Right lobe of liver (tissue), 6 donors: ENCODE measurements at regions not wholly inside any gene's neighbourhood (a gene's known extent, or its start where the extent isn't known, plus 50 kb on each side); places are given as distances from the start of the nearest gene placed in this dataset.

Experiments used
- ATAC-seq, 4 donors: fragments of 200-7000 bp; cut with Tn5 transposase; one replicate each; pipeline ENCODE4 v1.9.1; 2020; ENCODE audit warnings: mild to moderate bottlenecking in 4 of 4, moderate library complexity in 4 of 4
- DNase-seq, 3 donors: peaks; one replicate each; pipeline ENCODE4 v3.0.0-alpha.2; 2020
- H3K27ac ChIP-seq, 3 donors: fragments of 200-600 bp; one replicate each; pipeline ENCODE4 v1.8.0; 2022
- H3K27me3 ChIP-seq, 2 donors: fragments of 200-600 bp; one replicate each; pipeline ENCODE4 v1.8.0; 2022
- H3K36me3 ChIP-seq, 4 donors: fragments of 200-600 bp; sonication (generic) in 1 of 4; one replicate each; pipeline versions ENCODE4 v1.5.1 to v1.8.0; 2017 to 2022; ENCODE audit warnings: control low read depth in 1 of 4
- H3K4me1 ChIP-seq, 4 donors: fragments of 200-600 bp; sonication (generic) in 1 of 4; one replicate each; pipeline versions ENCODE4 v1.5.1 to v1.8.0; 2017 to 2022; ENCODE audit warnings: control low read depth in 1 of 4
- H3K4me3 ChIP-seq, 3 donors: fragments of 200-600 bp; one replicate each; pipeline ENCODE4 v1.8.0; 2022
- H3K9me3 ChIP-seq, 4 donors: fragments of 200-600 bp; sonication (generic) in 1 of 4; one replicate each; pipeline versions ENCODE4 v1.5.1 to v1.8.0; 2017 to 2022; ENCODE audit warnings: control low read depth in 1 of 4
- POLR2A ChIP-seq: fragments of 450-650 bp; IDR thresholded peaks from one replicate; pipeline ENCODE4 v1.6.1; 2017; ENCODE audit warnings: antibody characterized with exemption, mild to moderate bottlenecking
- WGBS: methylation state at CpG from one replicate; pipeline ENCODE4 v1.1.6; 2018; ENCODE audit warnings: low coverage, low lambda C conversion rate; ENCODE audit not compliant: insufficient coverage; ENCODE audit errors: missing lambda C conversion rate; 5-methylcytosine and 5-hydroxymethylcytosine counted together
- intact Hi-C, 2 donors: fragments of 100-400 bp; cut with DNase I; formaldehyde crosslinking; loops; one replicate each; pipeline versions ENCODE4 v1.11.2 to v1.14.1; 2022
- TF ChIP-seq, protein P1 (sequence below), 4 donors: fragments of 200-600 bp in 3 of 4; fragments of 450-650 bp in 1 of 4; IDR thresholded peaks; one replicate each; pipeline versions ENCODE4 v1.5.1 to v1.8.0; 2016 to 2022; ENCODE audit warnings: antibody characterized with exemption in 4 of 4, mild to moderate bottlenecking in 2 of 4
- donor health status: DM: no; HTN: yes; CAD: no.
- donor health status: DM: no; HTN: no; CAD: no.
- donor health status: DM: no; HTN: no; CAD: no.
- donor health status: DM: no; HTN: yes; CAD: no.
- donor health status: DM: no; HTN: yes; CAD: no.

GRCh38 chr11:20256925-20257324 lies 96.7 kb upstream of the DBX1 start:
- Histone ChIP-seq H3K36me3 (no peaks in the 10 kb centered on the region), H3K9me3 (no peaks in the 10 kb centered on the region), H3K27ac (no peak overlapping the region), H3K27me3 (no peaks in the 10 kb centered on the region), H3K4me3 (no peak overlapping the region), H3K4me1 (no peaks in the 10 kb centered on the region)
- TF ChIP-seq POLR2A, result no peak
- TF ChIP-seq, protein P1, sequence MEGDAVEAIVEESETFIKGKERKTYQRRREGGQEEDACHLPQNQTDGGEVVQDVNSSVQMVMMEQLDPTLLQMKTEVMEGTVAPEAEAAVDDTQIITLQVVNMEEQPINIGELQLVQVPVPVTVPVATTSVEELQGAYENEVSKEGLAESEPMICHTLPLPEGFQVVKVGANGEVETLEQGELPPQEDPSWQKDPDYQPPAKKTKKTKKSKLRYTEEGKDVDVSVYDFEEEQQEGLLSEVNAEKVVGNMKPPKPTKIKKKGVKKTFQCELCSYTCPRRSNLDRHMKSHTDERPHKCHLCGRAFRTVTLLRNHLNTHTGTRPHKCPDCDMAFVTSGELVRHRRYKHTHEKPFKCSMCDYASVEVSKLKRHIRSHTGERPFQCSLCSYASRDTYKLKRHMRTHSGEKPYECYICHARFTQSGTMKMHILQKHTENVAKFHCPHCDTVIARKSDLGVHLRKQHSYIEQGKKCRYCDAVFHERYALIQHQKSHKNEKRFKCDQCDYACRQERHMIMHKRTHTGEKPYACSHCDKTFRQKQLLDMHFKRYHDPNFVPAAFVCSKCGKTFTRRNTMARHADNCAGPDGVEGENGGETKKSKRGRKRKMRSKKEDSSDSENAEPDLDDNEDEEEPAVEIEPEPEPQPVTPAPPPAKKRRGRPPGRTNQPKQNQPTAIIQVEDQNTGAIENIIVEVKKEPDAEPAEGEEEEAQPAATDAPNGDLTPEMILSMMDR (IDR thresholded peaks at IDR 0.05), result no peak
- 45% methylated on average over 1 of the region's 1 CpG for WGBS
- intact Hi-C loops, result no loop called here
- ATAC-seq (no peak), DNase-seq (no peak)

- Histone ChIP-seq H3K36me3 (no peaks in the 10 kb centered on the region), H3K27me3 (no peaks in the 10 kb centered on the region), H3K4me3 (no peak overlapping the region), H3K27ac (no peak overlapping the region), H3K9me3 (no peaks in the 10 kb centered on the region), H3K4me1 (no peaks in the 10 kb centered on the region)
- TF ChIP-seq, protein P1 (IDR thresholded peaks at IDR 0.05), result no peak
- no peak for TF ChIP-seq POLR2A
- WGBS, result 56% methylated on average over 5 of the region's 5 CpGs
- intact Hi-C loops, result no loop called here
- ATAC-seq (no peak), DNase-seq (no peak)
These were observed 93.5 kb upstream of the DBX1 start for GRCh38 chr11:20253796-20254195.

GRCh38 chr11:20251496-20251895 lies 91.2 kb upstream of the DBX1 start:
- DNase-seq, result no peak
- TF ChIP-seq, protein P1 (IDR thresholded peaks at IDR 0.05), result no peak
- TF ChIP-seq POLR2A, result no peak

GRCh38 chr11:20250644-20251247 lies 90.5 kb upstream of the DBX1 start:
- Histone ChIP-seq H3K27me3 (no peaks in the 10 kb centered on the region), H3K4me1 (no peaks in the 10 kb centered on the region), H3K36me3 (no peaks in the 10 kb centered on the region), H3K4me3 (no peak overlapping the region), H3K9me3 (no peaks in the 10 kb centered on the region), H3K27ac (no peak overlapping the region)
- DNase-seq (no peak), ATAC-seq (no peak)
- no peak for TF ChIP-seq POLR2A
- TF ChIP-seq, protein P1 (IDR thresholded peaks at IDR 0.05), result no peak
- WGBS, result 28% methylated on average over 3 of the region's 3 CpGs
- intact Hi-C loops, result no loop called here

More at GRCh38 chr11:20251496-20251895, 91.2 kb upstream of the DBX1 start:
- Histone ChIP-seq H3K27ac (no peak overlapping the region), H3K36me3 (no peaks in the 10 kb centered on the region), H3K4me3 (no peak overlapping the region), H3K4me1 (no peaks in the 10 kb centered on the region), H3K27me3 (no peaks in the 10 kb centered on the region), H3K9me3 (no peaks in the 10 kb centered on the region)
- no peak for ATAC-seq
- intact Hi-C loops, result no loop called here
- WGBS, result 49% methylated on average over 3 of the region's 3 CpGs

- H3K27me3 ChIP-seq, result no peaks in the 10 kb centered on the region
- DNase-seq, result no peak
- TF ChIP-seq, protein P1 (IDR thresholded peaks at IDR 0.05), result no peak
- no peak for TF ChIP-seq POLR2A
- H3K36me3 ChIP-seq, result no peaks in the 10 kb centered on the region
- intact Hi-C loops, result no loop called here
- no peaks in the 10 kb centered on the region for H3K4me1 ChIP-seq
- no peak overlapping the region for H3K27ac ChIP-seq
- 29% methylated on average over 3 of the region's 3 CpGs for WGBS
- ATAC-seq, result no peak
- H3K4me3 ChIP-seq, result no peak overlapping the region
- no peaks in the 10 kb centered on the region for H3K9me3 ChIP-seq
These were observed 89.5 kb upstream of the DBX1 start for GRCh38 chr11:20249796-20250195.
